Spleen (tissue), 3 donors: ENCODE measurements at regions not wholly inside any gene's neighbourhood (a gene's known extent, or its start where the extent isn't known, plus 50 kb on each side); places are given as distances from the start of the nearest gene placed in this dataset.

ENCODE experiments used
- POLR2A ChIP-seq, 3 donors: fragments of 450-650 bp; IDR thresholded peaks; one replicate each; pipeline ENCODE4 v1.5.1; 2017; ENCODE audit warnings: antibody characterized with exemption in 3 of 3, mild to moderate bottlenecking in 1 of 3
- POLR2AphosphoS5 ChIP-seq, 3 donors: sonication (generic); formaldehyde crosslinking; IDR thresholded peaks; one replicate each; pipeline ENCODE4 v1.5.1; 2017; ENCODE audit warnings: antibody characterized with exemption in 3 of 3

DNA sequence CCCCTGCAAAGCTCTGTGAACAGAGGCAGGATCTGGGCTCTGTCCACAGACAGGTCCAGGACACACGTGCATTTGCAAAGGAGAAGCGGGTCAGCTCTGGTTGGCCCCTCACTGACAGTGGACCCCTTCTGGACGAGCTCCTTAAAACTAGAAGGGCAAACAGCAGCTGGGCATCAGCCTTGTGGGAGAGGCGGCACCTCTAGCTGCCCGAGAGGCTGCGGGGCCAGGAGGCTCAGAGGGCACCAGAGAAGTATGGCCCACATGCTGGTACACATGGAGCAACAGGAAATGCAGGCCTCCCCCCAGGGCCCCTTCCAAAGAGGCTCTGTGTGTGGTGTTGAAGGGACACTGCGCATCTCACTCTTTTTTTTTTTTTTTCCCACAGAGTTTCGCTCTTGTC is 233.0 kb upstream of the TCERG1L start:
- TF ChIP-seq POLR2A (IDR thresholded peaks at IDR 0.05) (no peak), POLR2AphosphoS5 (IDR thresholded peaks at IDR 0.05) (no peak)
